A549 (cell line): ENCODE measurements at regions not wholly inside any gene's neighbourhood (a gene's known extent, or its start where the extent isn't known, plus 50 kb on each side); places are given as distances from the start of the nearest gene placed in this dataset.

Source experiments
- ATAC-seq, 2 experiments: fragments of 200-7000 bp in 1 of 2; fragments of >200 bp in 1 of 2; cut with Nextera tagmentation in 1 of 2; cut with Tn5 transposase in 1 of 2; 3 replicates each; pipeline versions ENCODE4 v1.8.0 to v1.9.1; 2018 to 2020; ENCODE audit warnings: mild to moderate bottlenecking in 1 of 2, moderate library complexity in 1 of 2
- CTCF ChIA-PET: fragments of 300-600 bp; sonication (Branson Sonifier 250); formaldehyde crosslinking; extraction: SDS; loops from one replicate; lab custom pipeline; 2021; ENCODE audit warnings: antibody characterized with exemption, inconsistent platforms; lab: Yijun Ruan, JAX
- POLR2A ChIA-PET: fragments of 350-600 bp; formaldehyde crosslinking; extraction: SDS; loops from one replicate; lab custom pipeline; 2021; ENCODE audit warnings: antibody characterized with exemption, inconsistent platforms; lab: Yijun Ruan, JAX
- DNase-seq, 2 experiments: peaks; one replicate each; pipeline versions ENCODE4 v3.0.0 to v3.0.0-alpha.2; 2011 to 2016; ENCODE audit warnings: low read depth in 1 of 2, low spot score in 1 of 2
- FAIRE-seq: peaks from 2 replicates; lab custom pipeline; 2011; peaks lifted over from hg19 to GRCh38; lab: Jason Lieb, UNC
- H3K27ac ChIP-seq, 2 experiments: fragments of >200 bp; sonication (Bioruptor Twin); formaldehyde crosslinking; 3 replicates each; pipeline ENCODE4 v1.5.1; 2016 to 2017
- H3K4me1 ChIP-seq: fragments of >200 bp; sonication (Bioruptor Twin); formaldehyde crosslinking; 3 replicates; pipeline ENCODE4 v1.6.1; 2016
- H3K4me2 ChIP-seq: fragments of >200 bp; sonication (Bioruptor Twin); formaldehyde crosslinking; 3 replicates; pipeline ENCODE4 v1.6.1; 2016
- H3K4me3 ChIP-seq: fragments of >200 bp; sonication (Bioruptor Twin); formaldehyde crosslinking; 3 replicates; pipeline ENCODE4 v1.5.1; 2016
- H3K9me3 ChIP-seq: fragments of >200 bp; sonication (Bioruptor Twin); formaldehyde crosslinking; 3 replicates; pipeline ENCODE4 v1.6.1; 2016
- BHLHE40 ChIP-seq: IDR thresholded peaks from 2 replicates; pipeline ENCODE4 v1.6.1; 2012; ENCODE audit warnings: low read depth, low read length, inconsistent platforms
- CBX2 ChIP-seq: fragments of 200-600 bp; sonication (generic); IDR thresholded peaks from 2 replicates; pipeline ENCODE4 v1.6.1; 2016; ENCODE audit warnings: low read depth, mild to moderate bottlenecking, borderline replicate concordance
- EP300 ChIP-seq, 2 experiments: fragments of >200 bp; sonication (Bioruptor Twin); formaldehyde crosslinking; IDR thresholded peaks; 2 replicates in 1 of 2; 3 replicates in 1 of 2; pipeline ENCODE4 v1.6.1; 2016 to 2017
- ESRRA ChIP-seq: fragments of 150-350 bp; IDR thresholded peaks from 2 replicates; pipeline ENCODE4 v1.6.1; 2014; ENCODE audit warnings: mild to moderate bottlenecking, low read length, borderline replicate concordance
- HOXB5 ChIP-seq: fragments of 250-450 bp; sonication (Bioruptor Pico); IDR thresholded peaks from 2 replicates; pipeline ENCODE4 v1.5.0; 2020; ENCODE audit warnings: mild to moderate bottlenecking, moderate library complexity
- JUN ChIP-seq, 2 experiments: fragments of >200 bp; sonication (Bioruptor Twin); formaldehyde crosslinking; IDR thresholded peaks; 2 replicates in 1 of 2; 3 replicates in 1 of 2; pipeline ENCODE4 v1.6.1; 2016 to 2017
- KDM1A ChIP-seq: fragments of 200-600 bp; sonication (generic); IDR thresholded peaks from 2 replicates; pipeline ENCODE4 v1.6.1; 2016; ENCODE audit warnings: low read depth, mild to moderate bottlenecking
- KDM5A ChIP-seq: fragments of 200-600 bp; sonication (generic); IDR thresholded peaks from 2 replicates; pipeline ENCODE4 v1.6.1; 2016; ENCODE audit warnings: antibody characterized with exemption, mild to moderate bottlenecking
- MAZ ChIP-seq: fragments of 150-350 bp; IDR thresholded peaks from 2 replicates; pipeline ENCODE4 v1.6.1; 2014; ENCODE audit warnings: antibody characterized with exemption, low read depth, low read length, borderline replicate concordance
- POLR2AphosphoS2 ChIP-seq: conservative IDR thresholded peaks from 2 replicates; pipeline ENCODE4 v1.6.1; 2012; ENCODE audit warnings: low read length, improper control_type of control experiment, inconsistent platforms
- RAD21 ChIP-seq, 2 experiments: fragments of >200 bp in 1 of 2; sonication (Bioruptor Twin) in 1 of 2; formaldehyde crosslinking in 1 of 2; IDR thresholded peaks in 1 of 2; conservative IDR thresholded peaks in 1 of 2; 2 replicates in 1 of 2; 3 replicates in 1 of 2; pipeline ENCODE4 v1.6.1; 2012 to 2018; ENCODE audit warnings: inconsistent platforms in 1 of 2
- RCOR1 ChIP-seq: fragments of 150-350 bp; IDR thresholded peaks from 2 replicates; pipeline ENCODE4 v1.6.1; 2014; ENCODE audit warnings: antibody characterized with exemption, low read length, low read depth
- TP53 ChIP-seq: fragments of 250-450 bp; sonication (Bioruptor Pico); IDR thresholded peaks from 2 replicates; pipeline ENCODE4 v1.5.0; 2021; ENCODE audit warnings: mild to moderate bottlenecking, moderate library complexity
- ZFP36 ChIP-seq: fragments of 450-650 bp; IDR thresholded peaks from 2 replicates; pipeline ENCODE4 v1.6.1; 2014; ENCODE audit warnings: borderline replicate concordance; ENCODE audit not compliant: partially characterized antibody
- ZNF302 ChIP-seq: fragments of 250-450 bp; sonication (Bioruptor Pico); IDR thresholded peaks from 2 replicates; pipeline ENCODE4 v1.9.0; 2021; ENCODE audit warnings: inconsistent platforms, mild to moderate bottlenecking, moderate library complexity
- ZSCAN20 ChIP-seq: fragments of 250-450 bp; sonication (Bioruptor Pico); IDR thresholded peaks from 2 replicates; pipeline ENCODE4 v1.8.0; 2022; ENCODE audit warnings: mild to moderate bottlenecking, moderate library complexity
- WGBS: methylation state at CpG from one replicate; pipeline ENCODE4 v1.1.6; 2017; ENCODE audit errors: missing lambda C conversion rate; 5-methylcytosine and 5-hydroxymethylcytosine counted together
- TF ChIP-seq, protein P1 (sequence below): IDR thresholded peaks from 2 replicates; pipeline ENCODE4 v1.6.1; 2012
- TF ChIP-seq, protein P2 (sequence below): fragments of 250-450 bp; sonication (Bioruptor Pico); IDR thresholded peaks from 2 replicates; pipeline ENCODE4 v1.5.0; 2021; ENCODE audit warnings: mild to moderate bottlenecking, moderate library complexity, borderline replicate concordance
- TF ChIP-seq, protein P3 (sequence below): fragments of >200 bp; sonication (Bioruptor Twin); formaldehyde crosslinking; IDR thresholded peaks from 3 replicates; pipeline ENCODE4 v1.6.1; 2016
- TF ChIP-seq, protein P4 (sequence below): fragments of 150-350 bp; IDR thresholded peaks from 2 replicates; pipeline ENCODE4 v1.6.1; 2014; ENCODE audit warnings: low read depth, mild to moderate bottlenecking, low read length
- TF ChIP-seq, protein P5 (sequence below): IDR thresholded peaks from 2 replicates; pipeline ENCODE4 v1.6.1; 2012
- TF ChIP-seq, protein P6 (sequence below): fragments of 450-650 bp; IDR thresholded peaks from 2 replicates; pipeline ENCODE4 v1.6.1; 2014; ENCODE audit warnings: antibody characterized with exemption

DNA sequence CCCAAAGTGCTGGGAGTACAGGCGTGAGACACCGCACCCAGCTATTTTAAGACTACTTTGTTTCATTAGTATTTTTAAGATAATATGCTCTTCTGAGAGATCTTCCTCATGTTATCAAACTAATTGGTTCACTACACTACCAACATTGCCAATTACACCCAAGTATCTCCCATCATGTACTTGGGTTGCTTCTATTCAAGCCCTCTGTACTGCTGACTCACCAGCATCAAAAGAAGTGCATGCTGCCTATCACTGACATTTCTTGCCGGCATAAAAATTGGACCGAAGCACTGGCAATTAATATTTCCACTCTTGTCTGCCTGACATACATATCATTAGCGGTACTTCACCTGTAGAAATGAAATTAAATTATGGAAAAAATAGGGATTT, 164.2 kb upstream of the NBEA start:
- ChIA-PET CTCF (no interaction called here), POLR2A (no interaction called here)
- no peak overlapping the region for H3K4me3 ChIP-seq
- no peak for ATAC-seq
- FAIRE-seq = no peak
- H3K4me2 ChIP-seq = no peak overlapping the region
- no peak for DNase-seq
- no peak for TF ChIP-seq HOXB5
- TF ChIP-seq EP300 (IDR thresholded peaks at IDR 0.05) = no peak
- TF ChIP-seq BHLHE40 = no peak
- TF ChIP-seq, protein P1, sequence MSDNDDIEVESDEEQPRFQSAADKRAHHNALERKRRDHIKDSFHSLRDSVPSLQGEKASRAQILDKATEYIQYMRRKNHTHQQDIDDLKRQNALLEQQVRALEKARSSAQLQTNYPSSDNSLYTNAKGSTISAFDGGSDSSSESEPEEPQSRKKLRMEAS = no peak
- TF ChIP-seq MAZ = no peak
- TF ChIP-seq ZFP36 = no peak
- no peak for TF ChIP-seq JUN (IDR thresholded peaks at IDR 0.05)
- TF ChIP-seq, protein P2, sequence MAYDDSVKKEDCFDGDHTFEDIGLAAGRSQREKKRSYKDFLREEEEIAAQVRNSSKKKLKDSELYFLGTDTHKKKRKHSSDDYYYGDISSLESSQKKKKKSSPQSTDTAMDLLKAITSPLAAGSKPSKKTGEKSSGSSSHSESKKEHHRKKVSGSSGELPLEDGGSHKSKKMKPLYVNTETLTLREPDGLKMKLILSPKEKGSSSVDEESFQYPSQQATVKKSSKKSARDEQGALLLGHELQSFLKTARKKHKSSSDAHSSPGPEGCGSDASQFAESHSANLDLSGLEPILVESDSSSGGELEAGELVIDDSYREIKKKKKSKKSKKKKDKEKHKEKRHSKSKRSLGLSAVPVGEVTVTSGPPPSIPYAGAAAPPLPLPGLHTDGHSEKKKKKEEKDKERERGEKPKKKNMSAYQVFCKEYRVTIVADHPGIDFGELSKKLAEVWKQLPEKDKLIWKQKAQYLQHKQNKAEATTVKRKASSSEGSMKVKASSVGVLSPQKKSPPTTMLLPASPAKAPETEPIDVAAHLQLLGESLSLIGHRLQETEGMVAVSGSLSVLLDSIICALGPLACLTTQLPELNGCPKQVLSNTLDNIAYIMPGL (CRISPR knock-in tag) = no peak
- no peak for TF ChIP-seq TP53 (CRISPR knock-in tag)
- TF ChIP-seq, protein P3, sequence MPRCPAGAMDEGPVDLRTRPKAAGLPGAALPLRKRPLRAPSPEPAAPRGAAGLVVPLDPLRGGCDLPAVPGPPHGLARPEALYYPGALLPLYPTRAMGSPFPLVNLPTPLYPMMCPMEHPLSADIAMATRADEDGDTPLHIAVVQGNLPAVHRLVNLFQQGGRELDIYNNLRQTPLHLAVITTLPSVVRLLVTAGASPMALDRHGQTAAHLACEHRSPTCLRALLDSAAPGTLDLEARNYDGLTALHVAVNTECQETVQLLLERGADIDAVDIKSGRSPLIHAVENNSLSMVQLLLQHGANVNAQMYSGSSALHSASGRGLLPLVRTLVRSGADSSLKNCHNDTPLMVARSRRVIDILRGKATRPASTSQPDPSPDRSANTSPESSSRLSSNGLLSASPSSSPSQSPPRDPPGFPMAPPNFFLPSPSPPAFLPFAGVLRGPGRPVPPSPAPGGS = no peak
- TF ChIP-seq, protein P4, sequence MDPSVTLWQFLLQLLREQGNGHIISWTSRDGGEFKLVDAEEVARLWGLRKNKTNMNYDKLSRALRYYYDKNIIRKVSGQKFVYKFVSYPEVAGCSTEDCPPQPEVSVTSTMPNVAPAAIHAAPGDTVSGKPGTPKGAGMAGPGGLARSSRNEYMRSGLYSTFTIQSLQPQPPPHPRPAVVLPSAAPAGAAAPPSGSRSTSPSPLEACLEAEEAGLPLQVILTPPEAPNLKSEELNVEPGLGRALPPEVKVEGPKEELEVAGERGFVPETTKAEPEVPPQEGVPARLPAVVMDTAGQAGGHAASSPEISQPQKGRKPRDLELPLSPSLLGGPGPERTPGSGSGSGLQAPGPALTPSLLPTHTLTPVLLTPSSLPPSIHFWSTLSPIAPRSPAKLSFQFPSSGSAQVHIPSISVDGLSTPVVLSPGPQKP = no peak
- TF ChIP-seq POLR2AphosphoS2 = no peak
- TF ChIP-seq ZSCAN20 = no peak
- TF ChIP-seq, protein P5, sequence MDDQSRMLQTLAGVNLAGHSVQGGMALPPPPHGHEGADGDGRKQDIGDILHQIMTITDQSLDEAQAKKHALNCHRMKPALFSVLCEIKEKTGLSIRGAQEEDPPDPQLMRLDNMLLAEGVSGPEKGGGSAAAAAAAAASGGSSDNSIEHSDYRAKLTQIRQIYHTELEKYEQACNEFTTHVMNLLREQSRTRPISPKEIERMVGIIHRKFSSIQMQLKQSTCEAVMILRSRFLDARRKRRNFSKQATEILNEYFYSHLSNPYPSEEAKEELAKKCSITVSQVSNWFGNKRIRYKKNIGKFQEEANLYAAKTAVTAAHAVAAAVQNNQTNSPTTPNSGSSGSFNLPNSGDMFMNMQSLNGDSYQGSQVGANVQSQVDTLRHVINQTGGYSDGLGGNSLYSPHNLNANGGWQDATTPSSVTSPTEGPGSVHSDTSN = no peak
- no peak for TF ChIP-seq CBX2
- TF ChIP-seq ZNF302 (CRISPR knock-in tag) = no peak
- TF ChIP-seq KDM1A = no peak
- no peak for TF ChIP-seq KDM5A
- TF ChIP-seq, protein P6, sequence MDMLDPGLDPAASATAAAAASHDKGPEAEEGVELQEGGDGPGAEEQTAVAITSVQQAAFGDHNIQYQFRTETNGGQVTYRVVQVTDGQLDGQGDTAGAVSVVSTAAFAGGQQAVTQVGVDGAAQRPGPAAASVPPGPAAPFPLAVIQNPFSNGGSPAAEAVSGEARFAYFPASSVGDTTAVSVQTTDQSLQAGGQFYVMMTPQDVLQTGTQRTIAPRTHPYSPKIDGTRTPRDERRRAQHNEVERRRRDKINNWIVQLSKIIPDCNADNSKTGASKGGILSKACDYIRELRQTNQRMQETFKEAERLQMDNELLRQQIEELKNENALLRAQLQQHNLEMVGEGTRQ = no peak
- TF ChIP-seq ESRRA = no peak
- H3K27ac ChIP-seq = no peak overlapping the region
- 99% methylated on average over 5 of the region's 5 CpGs for whole genome bisulfite sequencing
- H3K9me3 ChIP-seq = 0 out of 3 replicates have a peak, but pooled peaks cover under 1% of the 10 kb centered on the region
- H3K4me1 ChIP-seq = no peaks in the 10 kb centered on the region

DNA sequence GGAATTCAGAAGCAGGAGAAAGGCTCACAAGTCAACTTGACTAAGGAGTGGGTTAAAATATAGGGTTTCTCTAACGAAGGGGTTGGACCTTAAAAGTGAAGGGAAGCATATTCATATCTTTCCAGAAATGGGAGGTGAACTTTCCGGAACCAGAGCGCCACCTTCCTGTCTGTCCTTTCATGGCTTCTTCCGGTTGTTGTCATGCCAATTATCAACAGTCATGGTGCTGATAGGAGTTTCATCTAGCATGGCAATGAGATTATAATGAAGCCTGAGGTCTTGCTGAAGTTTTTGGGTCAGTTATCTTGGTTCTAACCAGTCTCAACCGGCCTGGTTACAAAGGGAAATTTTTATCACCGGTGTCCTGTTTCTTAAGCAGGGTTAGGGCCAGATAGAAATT, 162.9 kb upstream of the NBEA start:
- WGBS = 70% methylated on average over 6 of the region's 6 CpGs
- TF ChIP-seq RAD21 (conservative IDR thresholded peaks at IDR 0.05 in 1 of 2, IDR thresholded peaks at IDR 0.05 in 1 of 2) = 0 out of 5 replicates have a peak, but pooled peaks of 1 of the 2 experiments have one; percentile 11
- no peak for TF ChIP-seq RCOR1
- POLR2A ChIA-PET = no interaction called here

More for the DNA sequence above, 162.9 kb upstream of the NBEA start:
- CTCF ChIA-PET = no interaction called here
- Histone ChIP-seq H3K27ac (no peak overlapping the region), H3K4me2 (no peak overlapping the region), H3K9me3 (0 out of 3 replicates have a peak, but pooled peaks cover 4% of the 10 kb centered on the region), H3K4me1 (no peaks in the 10 kb centered on the region), H3K4me3 (no peak overlapping the region)
- no peak for FAIRE-seq
- peak in 1 of 2 experiments; percentile 20 for DNase-seq
- no peak for ATAC-seq
